D721Med (cell line): ENCODE measurements at regions not wholly inside any gene's neighbourhood (a gene's known extent, or its start where the extent isn't known, plus 50 kb on each side); places are given as distances from the start of the nearest gene placed in this dataset.

Experiments
- DNase-seq: peaks from one replicate; pipeline ENCODE4 v3.0.0; 2011; ENCODE audit warnings: low spot score; ENCODE audit not compliant: insufficient read length
- FAIRE-seq: peaks from 2 replicates; lab custom pipeline; 2011; peaks lifted over from hg19 to GRCh38; lab: Jason Lieb, UNC
- CTCF ChIP-seq: IDR thresholded peaks from 2 replicates; pipeline ENCODE4 v1.5.1; 2012; ENCODE audit warnings: mild to moderate bottlenecking, control low read depth; ENCODE audit not compliant: insufficient read depth; ENCODE audit errors: missing control alignments

DNA sequence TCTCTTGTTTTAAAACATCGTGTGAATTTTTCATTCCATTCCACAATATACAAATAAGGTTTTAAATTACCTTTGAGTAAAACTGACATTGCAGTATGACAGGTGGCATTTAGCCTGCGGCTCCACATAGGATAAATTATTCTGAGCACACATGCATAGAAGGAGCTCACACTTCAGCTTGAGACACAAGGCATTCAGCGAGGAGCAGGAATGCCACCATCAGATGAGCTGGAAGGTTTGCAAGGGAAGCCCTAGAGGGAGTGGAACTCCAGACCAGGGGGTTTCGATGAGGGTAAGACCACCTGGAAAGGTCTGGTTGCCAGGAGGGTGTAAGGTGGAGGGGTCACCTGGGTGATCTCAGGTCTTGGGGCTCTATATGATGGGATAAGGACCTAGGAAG is 259.0 kb upstream of the ADRA1B start:
- FAIRE-seq (no peak), DNase-seq (no peak)
- TF ChIP-seq CTCF: no peak

DNA sequence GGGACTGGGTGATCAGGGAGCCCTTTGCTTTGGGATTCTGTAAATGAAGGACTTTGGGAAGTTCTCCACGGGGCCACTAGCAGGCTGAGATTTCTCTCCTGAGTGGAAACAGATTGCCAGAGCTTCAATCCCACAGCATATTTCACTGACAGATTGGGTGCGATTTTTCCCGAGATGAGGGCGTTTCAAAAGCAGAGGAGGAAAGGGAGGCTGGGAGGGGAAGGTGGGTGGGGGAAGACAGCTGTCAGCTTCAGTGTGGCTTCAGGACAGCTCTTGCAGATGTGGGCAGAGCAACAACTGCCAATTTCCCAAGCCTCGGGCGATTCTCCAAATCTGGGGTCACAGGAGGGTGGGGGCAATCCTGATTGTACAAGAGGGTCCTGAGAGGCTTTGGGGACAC is 258.5 kb upstream of the ADRA1B start:
- no peak for FAIRE-seq
- TF ChIP-seq CTCF: no peak
- DNase-seq: no peak

DNA sequence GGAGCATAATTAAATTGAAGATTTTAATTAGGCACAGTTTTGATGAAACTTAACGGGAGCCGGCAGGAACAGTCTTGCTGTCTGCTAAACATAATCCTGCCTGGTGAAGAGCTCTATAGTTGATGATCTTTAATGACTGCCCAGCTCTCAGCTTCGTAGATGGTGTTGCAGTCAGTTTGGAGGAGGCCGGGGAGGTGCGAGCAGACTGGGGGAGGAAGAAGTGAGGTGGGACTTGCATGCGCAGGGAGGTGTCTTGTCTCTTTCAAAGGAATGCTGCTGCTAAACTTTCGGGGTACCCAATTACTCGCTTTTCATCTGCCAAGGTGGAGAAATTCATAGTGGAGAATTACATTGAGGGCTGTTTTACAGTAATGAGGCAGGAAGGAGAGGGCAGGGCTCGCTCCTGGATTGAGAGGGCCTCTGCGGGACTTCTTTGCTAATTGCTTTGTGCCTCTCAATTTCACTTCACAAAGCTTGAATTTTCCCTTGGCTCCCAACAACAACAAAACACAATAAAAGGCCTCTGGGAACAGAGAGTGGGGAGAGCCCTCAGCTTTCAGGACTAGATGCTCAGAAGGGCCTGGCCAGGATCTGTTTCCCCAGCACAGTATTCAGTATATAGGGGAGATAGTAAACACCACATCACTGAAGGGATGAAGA is 257.9 kb upstream of the ADRA1B start:
- FAIRE-seq: no peak
- no peak for TF ChIP-seq CTCF
- DNase-seq: no peak

GRCh38 chr5:159660401-159660800 is 255.9 kb upstream of the ADRA1B start:
- DNase-seq: no peak
- FAIRE-seq: no peak
- no peak for TF ChIP-seq CTCF

DNA sequence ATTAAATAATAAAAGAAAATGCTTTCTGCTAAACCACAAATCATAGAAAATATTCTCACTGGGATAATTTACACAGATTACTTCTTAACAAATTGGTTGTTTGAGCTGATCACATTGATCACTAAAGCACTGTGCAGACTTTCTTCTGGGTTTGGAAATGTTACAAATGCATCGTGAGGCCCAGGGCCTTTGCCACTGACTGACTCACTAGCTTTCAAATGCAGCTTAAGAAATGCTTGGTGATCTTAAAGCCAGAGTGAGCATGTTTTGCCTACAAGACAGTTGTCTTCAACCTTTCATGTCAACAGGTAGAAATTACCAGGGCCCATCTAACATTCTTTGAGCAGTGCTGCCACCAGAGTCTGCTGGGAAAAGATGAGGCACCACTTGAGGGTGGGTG is 252.3 kb upstream of the ADRA1B start:
- DNase-seq (no peak), FAIRE-seq (no peak)
- TF ChIP-seq CTCF: no peak

DNA sequence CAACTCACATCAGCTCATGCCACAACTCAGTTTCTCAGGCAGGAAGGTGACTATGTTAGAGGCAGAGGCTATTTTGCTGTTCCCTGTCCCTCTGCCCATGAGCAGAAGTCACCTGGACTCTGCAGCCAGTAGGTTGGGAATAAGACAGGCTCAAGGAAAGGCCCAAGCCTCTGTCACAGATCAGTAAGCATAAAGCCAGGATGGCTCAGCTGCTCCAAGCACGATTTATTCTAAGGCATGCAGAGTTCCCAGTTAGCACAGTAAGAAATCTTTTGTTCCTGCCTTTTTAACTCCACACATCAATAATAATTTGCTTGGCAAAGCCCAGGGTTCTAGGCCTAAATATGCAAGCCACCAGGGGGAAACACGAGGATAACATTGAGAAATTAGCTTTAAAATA is 249.0 kb upstream of the ADRA1B start:
- no peak for DNase-seq
- TF ChIP-seq CTCF: no peak
- no peak for FAIRE-seq

- no peak for DNase-seq
- no peak for TF ChIP-seq CTCF
- FAIRE-seq: no peak
Observed at GRCh38 chr5:159668556-159668955, 247.7 kb upstream of the ADRA1B start.
